ENCODE measurements at regions not wholly inside any gene's neighbourhood (a gene's known extent, or its start where the extent isn't known, plus 50 kb on each side); places are given as distances from the start of the nearest gene placed in this dataset.

DNA sequence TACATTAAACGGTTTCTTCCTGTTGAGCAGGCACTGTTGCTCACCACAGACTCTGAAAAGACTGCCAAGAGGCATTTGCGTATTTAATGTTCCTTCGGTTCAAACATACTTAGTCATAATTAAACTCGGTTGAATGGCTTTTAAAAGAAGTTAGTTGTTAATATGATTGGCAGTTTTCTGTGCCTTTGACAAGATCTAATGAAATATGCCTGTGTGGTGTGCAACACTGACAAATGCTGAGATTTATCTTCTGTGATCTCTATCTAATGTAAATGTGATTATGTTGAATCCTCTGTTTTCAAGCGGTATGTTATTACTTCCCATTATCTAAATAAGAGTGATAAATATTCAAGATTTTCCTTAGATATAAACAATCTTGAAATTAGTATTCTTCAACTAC lies 1046.6 kb downstream of the CDH8 start:
- TF ChIP-seq, protein P1, sequence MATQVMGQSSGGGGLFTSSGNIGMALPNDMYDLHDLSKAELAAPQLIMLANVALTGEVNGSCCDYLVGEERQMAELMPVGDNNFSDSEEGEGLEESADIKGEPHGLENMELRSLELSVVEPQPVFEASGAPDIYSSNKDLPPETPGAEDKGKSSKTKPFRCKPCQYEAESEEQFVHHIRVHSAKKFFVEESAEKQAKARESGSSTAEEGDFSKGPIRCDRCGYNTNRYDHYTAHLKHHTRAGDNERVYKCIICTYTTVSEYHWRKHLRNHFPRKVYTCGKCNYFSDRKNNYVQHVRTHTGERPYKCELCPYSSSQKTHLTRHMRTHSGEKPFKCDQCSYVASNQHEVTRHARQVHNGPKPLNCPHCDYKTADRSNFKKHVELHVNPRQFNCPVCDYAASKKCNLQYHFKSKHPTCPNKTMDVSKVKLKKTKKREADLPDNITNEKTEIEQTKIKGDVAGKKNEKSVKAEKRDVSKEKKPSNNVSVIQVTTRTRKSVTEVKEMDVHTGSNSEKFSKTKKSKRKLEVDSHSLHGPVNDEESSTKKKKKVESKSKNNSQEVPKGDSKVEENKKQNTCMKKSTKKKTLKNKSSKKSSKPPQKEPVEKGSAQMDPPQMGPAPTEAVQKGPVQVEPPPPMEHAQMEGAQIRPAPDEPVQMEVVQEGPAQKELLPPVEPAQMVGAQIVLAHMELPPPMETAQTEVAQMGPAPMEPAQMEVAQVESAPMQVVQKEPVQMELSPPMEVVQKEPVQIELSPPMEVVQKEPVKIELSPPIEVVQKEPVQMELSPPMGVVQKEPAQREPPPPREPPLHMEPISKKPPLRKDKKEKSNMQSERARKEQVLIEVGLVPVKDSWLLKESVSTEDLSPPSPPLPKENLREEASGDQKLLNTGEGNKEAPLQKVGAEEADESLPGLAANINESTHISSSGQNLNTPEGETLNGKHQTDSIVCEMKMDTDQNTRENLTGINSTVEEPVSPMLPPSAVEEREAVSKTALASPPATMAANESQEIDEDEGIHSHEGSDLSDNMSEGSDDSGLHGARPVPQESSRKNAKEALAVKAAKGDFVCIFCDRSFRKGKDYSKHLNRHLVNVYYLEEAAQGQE (IDR thresholded peaks at IDR 0.05; ENCODE audit: insufficient read depth in 1 of 2, low read depth in 2 of 2, low read length in 2 of 2), result no peak
- TF ChIP-seq SIN3A (IDR thresholded peaks at IDR 0.05; ENCODE audit: borderline replicate concordance, insufficient read depth, low read length) (no peak), POLR2AphosphoS5 (IDR thresholded peaks at IDR 0.05; ENCODE audit: low read depth, low read length) (no peak), FOXP2 (optimal IDR thresholded peaks at IDR 0.05; ENCODE audit: borderline replicate concordance, extremely low read depth, extremely low read length, insufficient read depth) (no peak)

Measured in PFSK-1 (cell line).